Natural killer cell treated with Interleukin-12 subunit alpha and Interleukin-12 subunit beta and Interleukin-15 and Interleukin-18, amount 100 ng/mL, for 72 hours (primary cell): ENCODE measurements at regions not wholly inside any gene's neighbourhood (a gene's known extent, or its start where the extent isn't known, plus 50 kb on each side); places are given as distances from the start of the nearest gene placed in this dataset.
"Not testable (repeated sequence)": the region's sequence is repeated elsewhere in the genome, so short reads cannot be mapped to it uniquely, and the experiment has no call there.

ENCODE experiments used
- ATAC-seq, 2 donors: fragments of 150-1000 bp; cut with Tn5 transposase in 1 of 2; sonication (Bioruptor Pico), chemical (Tn5 transposase) in 1 of 2; 2 replicates each; pipeline ENCODE4 v1.10.0; 2021
- DNase-seq: peaks from one replicate; pipeline ENCODE4 v3.0.0; 2022; ENCODE audit warnings: low spot score
- H3K27ac Mint-ChIP-seq, 2 donors: 1 replicate in 1 of 2; 2 replicates in 1 of 2; pipeline ENCODE4 v1.8.0; 2022; ENCODE audit warnings: mixed read lengths in 2 of 2, mild to moderate bottlenecking in 1 of 2, moderate library complexity in 1 of 2
- H3K27me3 Mint-ChIP-seq, 2 donors: 1 replicate in 1 of 2; 2 replicates in 1 of 2; pipeline ENCODE4 v1.8.0; 2022; ENCODE audit warnings: mixed read lengths in 2 of 2
- H3K36me3 Mint-ChIP-seq: one replicate; pipeline ENCODE4 v1.8.0; 2022; ENCODE audit warnings: mixed read lengths
- H3K4me1 Mint-ChIP-seq, 2 donors: 1 replicate in 1 of 2; 2 replicates in 1 of 2; pipeline ENCODE4 v1.8.0; 2022; ENCODE audit warnings: low read depth in 2 of 2, mixed read lengths in 2 of 2, mild to moderate bottlenecking in 1 of 2
- H3K4me3 Mint-ChIP-seq: one replicate; pipeline ENCODE4 v1.8.0; 2022; ENCODE audit warnings: mixed read lengths
- H3K9me3 Mint-ChIP-seq: 2 replicates; pipeline ENCODE4 v1.8.0; 2022; ENCODE audit warnings: mixed read lengths

- peaks cover 25 to 42% of the 10 kb centered on the region in 2 donors for H3K27me3 Mint-ChIP-seq
- no peaks in the 10 kb centered on the region for H3K9me3 Mint-ChIP-seq
- H3K27ac Mint-ChIP-seq = no peak overlapping the region
- no peak for DNase-seq
- no peak overlapping the region for H3K4me3 Mint-ChIP-seq
- no peaks in the 10 kb centered on the region for H3K4me1 Mint-ChIP-seq
- no peak for ATAC-seq
- H3K36me3 Mint-ChIP-seq = no peaks in the 10 kb centered on the region
Measured at GRCh38 chr2:200099256-200099655, 143.9 kb downstream of the MAIP1 start.

- Mint-ChIP-seq H3K4me3 (no peak overlapping the region), H3K9me3 (no peaks in the 10 kb centered on the region), H3K27ac (no peak overlapping the region), H3K36me3 (no peaks in the 10 kb centered on the region), H3K27me3 (peaks cover 25 to 47% of the 10 kb centered on the region in 2 donors), H3K4me1 (no peaks in the 10 kb centered on the region)
- ATAC-seq (no peak), DNase-seq (no peak)
Measured at GRCh38 chr2:200100027-200100426, 144.6 kb downstream of the MAIP1 start.

- H3K9me3 Mint-ChIP-seq = no peaks in the 10 kb centered on the region
- H3K36me3 Mint-ChIP-seq = no peaks in the 10 kb centered on the region
- DNase-seq = no peak
- H3K4me1 Mint-ChIP-seq = no peaks in the 10 kb centered on the region
- H3K27ac Mint-ChIP-seq = no peak overlapping the region
- peaks cover 22 to 49% of the 10 kb centered on the region in 2 donors for H3K27me3 Mint-ChIP-seq
- ATAC-seq = no peak
- H3K4me3 Mint-ChIP-seq = no peak overlapping the region
Measured at GRCh38 chr2:200101922-200102321, 146.5 kb downstream of the MAIP1 start.

- H3K27me3 Mint-ChIP-seq = peaks cover 23 to 49% of the 10 kb centered on the region in 2 donors
- no peak overlapping the region for H3K4me3 Mint-ChIP-seq
- DNase-seq (no peak), ATAC-seq (no peak)
- no peaks in the 10 kb centered on the region for H3K9me3 Mint-ChIP-seq
- no peak overlapping the region for H3K27ac Mint-ChIP-seq
- H3K4me1 Mint-ChIP-seq = no peaks in the 10 kb centered on the region
- no peaks in the 10 kb centered on the region for H3K36me3 Mint-ChIP-seq
Measured at GRCh38 chr2:200102971-200103370, 147.6 kb downstream of the MAIP1 start.

GRCh38 chr2:200104015-200104414, 148.6 kb downstream of the MAIP1 start:
- H3K27ac Mint-ChIP-seq = no peak overlapping the region
- no peak overlapping the region for H3K4me3 Mint-ChIP-seq
- ATAC-seq = no peak
- no peaks in the 10 kb centered on the region for H3K36me3 Mint-ChIP-seq
- no peaks in the 10 kb centered on the region for H3K9me3 Mint-ChIP-seq
- peaks cover 22 to 55% of the 10 kb centered on the region in 2 donors for H3K27me3 Mint-ChIP-seq
- no peak for DNase-seq
- no peaks in the 10 kb centered on the region for H3K4me1 Mint-ChIP-seq

- Mint-ChIP-seq H3K27ac (no peak overlapping the region), H3K4me3 (no peak overlapping the region), H3K9me3 (no peaks in the 10 kb centered on the region), H3K4me1 (no peaks in the 10 kb centered on the region), H3K36me3 (no peaks in the 10 kb centered on the region), H3K27me3 (peaks cover 19 to 52% of the 10 kb centered on the region in 2 donors)
- no peak for ATAC-seq
- DNase-seq = no peak
Measured at GRCh38 chr2:200107514-200108217, 152.3 kb downstream of the MAIP1 start.

- H3K27ac Mint-ChIP-seq = no peak overlapping the region
- H3K27me3 Mint-ChIP-seq = peaks cover 9 to 34% of the 10 kb centered on the region in 2 donors
- no peaks in the 10 kb centered on the region for H3K4me1 Mint-ChIP-seq
- no peaks in the 10 kb centered on the region for H3K36me3 Mint-ChIP-seq
- no peak overlapping the region for H3K4me3 Mint-ChIP-seq
- DNase-seq = no peak
- no peak for ATAC-seq
- H3K9me3 Mint-ChIP-seq = no peaks in the 10 kb centered on the region
Measured at GRCh38 chr2:200109421-200109820, 154.0 kb downstream of the MAIP1 start.

- no peak overlapping the region for H3K4me3 Mint-ChIP-seq
- no peak overlapping the region for H3K27ac Mint-ChIP-seq
- no peaks in the 10 kb centered on the region for H3K36me3 Mint-ChIP-seq
- DNase-seq (no peak), ATAC-seq (no peak)
- peaks cover 9 to 27% of the 10 kb centered on the region in 2 donors for H3K27me3 Mint-ChIP-seq
- no peaks in the 10 kb centered on the region for H3K9me3 Mint-ChIP-seq
- H3K4me1 Mint-ChIP-seq = no peaks in the 10 kb centered on the region
Measured at GRCh38 chr2:200110381-200110780, 155.0 kb downstream of the MAIP1 start.

- H3K27me3 Mint-ChIP-seq = peaks cover 9 to 41% of the 10 kb centered on the region in 2 donors
- not testable (repeated sequence) for H3K27ac Mint-ChIP-seq, H3K36me3 Mint-ChIP-seq, H3K4me1 Mint-ChIP-seq, DNase-seq, ATAC-seq, H3K4me3 Mint-ChIP-seq, H3K9me3 Mint-ChIP-seq
Measured at GRCh38 chr2:200113016-200113799, 157.8 kb downstream of the MAIP1 start.

GRCh38 chr2:200119236-200119635, 163.9 kb downstream of the MAIP1 start:
- peaks cover 9% of the 10 kb centered on the region for H3K9me3 Mint-ChIP-seq
- no peak overlapping the region for H3K4me3 Mint-ChIP-seq
- ATAC-seq (no peak), DNase-seq (no peak)
- H3K27ac Mint-ChIP-seq = no peak overlapping the region
- peaks cover 9 to 44% of the 10 kb centered on the region in 2 donors for H3K27me3 Mint-ChIP-seq
- no peaks in the 10 kb centered on the region for H3K4me1 Mint-ChIP-seq
- H3K36me3 Mint-ChIP-seq = peaks cover 4% of the 10 kb centered on the region

- H3K36me3 Mint-ChIP-seq = no peaks in the 10 kb centered on the region
- peaks cover 6% of the 10 kb centered on the region for H3K9me3 Mint-ChIP-seq
- DNase-seq (no peak), ATAC-seq (no peak)
- peaks cover 9 to 32% of the 10 kb centered on the region in 2 donors for H3K27me3 Mint-ChIP-seq
- no peak overlapping the region for H3K4me3 Mint-ChIP-seq
- H3K4me1 Mint-ChIP-seq = no peaks in the 10 kb centered on the region
- H3K27ac Mint-ChIP-seq = no peak overlapping the region
Measured at GRCh38 chr2:200121931-200122330, 166.5 kb downstream of the MAIP1 start.

- H3K27me3 Mint-ChIP-seq = peaks cover 9 to 26% of the 10 kb centered on the region in 2 donors
- no peak overlapping the region for H3K4me3 Mint-ChIP-seq
- H3K36me3 Mint-ChIP-seq = no peaks in the 10 kb centered on the region
- no peak for ATAC-seq
- no peak for DNase-seq
- peaks cover 6% of the 10 kb centered on the region for H3K9me3 Mint-ChIP-seq
- no peak overlapping the region for H3K27ac Mint-ChIP-seq
- no peaks in the 10 kb centered on the region for H3K4me1 Mint-ChIP-seq
Measured at GRCh38 chr2:200122683-200123082, 167.3 kb downstream of the MAIP1 start.

GRCh38 chr2:200124665-200125368, 169.4 kb downstream of the MAIP1 start:
- ATAC-seq, H3K9me3 Mint-ChIP-seq, H3K4me1 Mint-ChIP-seq, H3K36me3 Mint-ChIP-seq, H3K4me3 Mint-ChIP-seq, H3K27ac Mint-ChIP-seq, DNase-seq: not testable (repeated sequence)
- H3K27me3 Mint-ChIP-seq = peaks cover 0 to 15% of the 10 kb centered on the region in 2 donors
